ENCODE measurements at regions not wholly inside any gene's neighbourhood (a gene's known extent, or its start where the extent isn't known, plus 50 kb on each side); places are given as distances from the start of the nearest gene placed in this dataset.

DNA sequence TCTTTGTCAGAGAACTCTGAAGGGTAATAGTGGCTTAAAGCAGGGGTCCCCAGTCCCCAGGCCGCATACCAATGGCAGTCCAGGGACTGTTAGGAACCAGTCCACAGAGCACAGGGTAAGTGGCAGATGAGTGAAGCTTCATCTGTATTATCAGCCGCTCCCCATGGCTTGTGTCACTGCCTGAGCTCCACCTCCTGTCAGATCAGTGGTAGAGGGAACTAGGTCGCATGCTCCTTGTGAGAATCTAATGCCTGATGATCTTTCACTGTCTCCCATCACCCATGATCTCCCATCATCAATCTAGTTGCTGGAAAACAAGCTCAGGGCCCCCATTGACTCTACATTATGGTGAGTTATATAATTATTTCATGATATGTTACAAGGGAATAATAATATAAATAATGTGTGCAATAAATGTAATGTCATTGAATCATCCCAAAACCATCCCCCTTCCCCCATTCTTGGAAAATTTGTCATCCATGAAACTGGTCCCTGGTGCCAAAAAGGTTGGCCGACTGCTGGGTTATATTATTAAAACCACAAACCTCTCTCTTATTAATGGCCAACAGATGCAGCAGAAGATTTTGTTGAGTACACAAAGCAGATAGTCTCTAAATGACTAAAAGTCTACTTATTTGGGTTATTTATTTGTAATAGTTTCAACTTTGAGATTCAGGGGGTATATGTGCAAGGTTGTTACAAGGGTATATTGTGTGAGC lies 782.7 kb downstream of the CDH11 start:
- DNase-seq (ENCODE audit: low spot score in 2 of 2) (no peak), ATAC-seq (no peak)

GRCh38 chr16:64321881-64322280 lies 800.0 kb downstream of the CDH11 start:
- no peak for DNase-seq (ENCODE audit: low spot score in 2 of 2)
- no peak for ATAC-seq
- peaks cover 0 to 1% of the 10 kb centered on the region in 2 donors for H3K36me3 Mint-ChIP-seq
- peaks cover 18 to 27% of the 10 kb centered on the region in 2 donors for H3K9me3 Mint-ChIP-seq
- H3K27ac Mint-ChIP-seq, result no peak overlapping the region

More for the DNA sequence above, 782.7 kb downstream of the CDH11 start:
- Mint-ChIP-seq H3K36me3 (peaks cover 0 to 5% of the 10 kb centered on the region in 2 donors), H3K27ac (no peak overlapping the region), H3K9me3 (peaks cover 18 to 19% of the 10 kb centered on the region in 2 donors)

GRCh38 chr16:64321066-64321465 lies 800.8 kb downstream of the CDH11 start:
- no peak overlapping the region for H3K27ac Mint-ChIP-seq
- no peak for DNase-seq (ENCODE audit: low spot score in 2 of 2)
- no peaks in the 10 kb centered on the region for H3K36me3 Mint-ChIP-seq
- peaks cover 12 to 27% of the 10 kb centered on the region in 2 donors for H3K9me3 Mint-ChIP-seq
- ATAC-seq, result no peak

DNA sequence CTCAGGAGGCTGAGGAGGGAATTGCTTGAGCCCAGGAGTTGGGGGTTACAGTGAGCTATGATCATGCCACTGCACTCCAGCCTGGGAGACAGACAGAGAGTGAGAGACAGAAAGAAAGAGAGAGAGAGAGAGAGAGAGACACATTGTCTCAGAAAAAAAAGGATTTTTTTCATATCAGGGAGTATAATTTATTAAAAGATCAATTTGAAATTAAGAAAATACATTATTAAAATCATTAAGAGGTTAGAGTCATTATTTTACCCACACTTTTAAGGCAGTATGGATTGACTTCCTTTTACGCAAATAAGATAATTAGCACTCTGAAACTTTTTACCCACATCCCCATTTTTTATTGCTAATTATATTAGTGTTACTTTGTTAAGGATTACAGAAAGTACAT lies 804.3 kb downstream of the CDH11 start:
- ATAC-seq (no peak), DNase-seq (ENCODE audit: low spot score in 2 of 2) (no peak)
- no peaks in the 10 kb centered on the region for H3K36me3 Mint-ChIP-seq
- peaks cover 24 to 48% of the 10 kb centered on the region in 2 donors for H3K9me3 Mint-ChIP-seq
- no peak overlapping the region for H3K27ac Mint-ChIP-seq

DNA sequence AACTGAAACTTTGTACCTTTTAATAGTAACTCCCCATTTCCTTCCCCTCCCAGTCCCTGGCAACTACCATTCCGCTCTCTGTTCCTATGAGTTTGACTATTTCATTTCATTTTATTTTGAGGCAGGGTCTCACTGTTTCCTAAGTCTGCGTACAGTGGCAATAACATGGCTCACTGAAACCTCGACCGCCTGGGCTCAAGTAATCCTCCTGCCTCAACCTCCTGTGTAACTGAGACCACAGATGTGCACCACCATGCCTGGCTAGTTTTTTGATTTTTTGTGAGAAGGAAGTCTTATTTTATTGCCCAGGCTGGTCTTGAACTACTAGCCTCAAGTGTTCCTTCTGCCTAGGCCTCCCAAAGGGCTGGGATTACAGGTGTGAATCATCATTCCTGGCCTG lies 808.1 kb downstream of the CDH11 start:
- H3K9me3 Mint-ChIP-seq, result peaks cover 32 to 50% of the 10 kb centered on the region in 2 donors
- peaks cover 0 to 1% of the 10 kb centered on the region in 2 donors for H3K36me3 Mint-ChIP-seq
- ATAC-seq (no peak), DNase-seq (ENCODE audit: low spot score in 2 of 2) (no peak)
- H3K27ac Mint-ChIP-seq, result no peak overlapping the region

GRCh38 chr16:64312980-64313379 lies 808.9 kb downstream of the CDH11 start:
- DNase-seq (ENCODE audit: low spot score in 2 of 2) (no peak), ATAC-seq (no peak)
- peaks cover 0 to 6% of the 10 kb centered on the region in 2 donors for H3K36me3 Mint-ChIP-seq
- peaks cover 37 to 54% of the 10 kb centered on the region in 2 donors for H3K9me3 Mint-ChIP-seq
- no peak overlapping the region for H3K27ac Mint-ChIP-seq

- Mint-ChIP-seq H3K27ac (no peak overlapping the region), H3K36me3 (peaks cover 0 to 10% of the 10 kb centered on the region in 2 donors), H3K9me3 (peaks cover 38 to 60% of the 10 kb centered on the region in 2 donors)
- no peak for ATAC-seq
- no peak for DNase-seq (ENCODE audit: low spot score in 2 of 2)
Observed at GRCh38 chr16:64312292-64312691, 809.6 kb downstream of the CDH11 start.

DNA sequence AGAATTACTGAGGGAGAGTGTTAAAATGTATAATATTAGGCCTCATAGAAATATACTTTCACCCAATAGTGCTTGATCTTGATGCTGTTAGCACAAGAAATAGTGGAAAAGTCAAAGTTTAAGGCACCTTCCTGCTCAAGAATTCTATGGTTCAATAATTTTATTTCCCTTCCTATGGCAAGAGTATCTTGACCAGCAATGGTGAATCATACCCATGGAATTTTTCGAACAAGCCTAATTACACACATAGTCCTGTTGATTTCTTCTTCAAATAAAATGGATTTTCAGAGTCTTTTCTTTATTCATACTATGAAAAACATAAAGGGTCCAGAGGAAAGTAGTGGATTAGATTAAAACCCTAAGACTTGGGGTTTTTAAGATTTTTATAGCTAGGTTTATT lies 810.6 kb downstream of the CDH11 start:
- Mint-ChIP-seq H3K36me3 (peaks cover 0 to 10% of the 10 kb centered on the region in 2 donors), H3K27ac (no peak overlapping the region), H3K9me3 (peaks cover 41 to 67% of the 10 kb centered on the region in 2 donors)
- ATAC-seq (no peak), DNase-seq (ENCODE audit: low spot score in 2 of 2) (no peak)

GRCh38 chr16:64309398-64310110 lies 812.3 kb downstream of the CDH11 start:
- peaks cover 39 to 60% of the 10 kb centered on the region in 2 donors for H3K9me3 Mint-ChIP-seq
- DNase-seq (ENCODE audit: low spot score in 2 of 2) (no peak), ATAC-seq (no peak)
- peaks cover 0 to 10% of the 10 kb centered on the region in 2 donors for H3K36me3 Mint-ChIP-seq
- no peak overlapping the region for H3K27ac Mint-ChIP-seq

- no peak for DNase-seq (ENCODE audit: low spot score in 2 of 2)
- Mint-ChIP-seq H3K9me3 (peaks cover 35 to 52% of the 10 kb centered on the region in 2 donors), H3K27ac (no peak overlapping the region), H3K36me3 (peaks cover 0 to 10% of the 10 kb centered on the region in 2 donors)
- ATAC-seq, result no peak
Observed at GRCh38 chr16:64308721-64309120, 813.1 kb downstream of the CDH11 start.

GRCh38 chr16:64307431-64307830 lies 814.4 kb downstream of the CDH11 start:
- peaks cover 0 to 10% of the 10 kb centered on the region in 2 donors for H3K36me3 Mint-ChIP-seq
- DNase-seq (ENCODE audit: low spot score in 2 of 2) (no peak), ATAC-seq (no peak)
- peaks cover 29 to 47% of the 10 kb centered on the region in 2 donors for H3K9me3 Mint-ChIP-seq
- H3K27ac Mint-ChIP-seq, result no peak overlapping the region

- no peak for DNase-seq (ENCODE audit: low spot score in 2 of 2)
- Mint-ChIP-seq H3K27ac (no peak overlapping the region), H3K36me3 (peaks cover 0 to 10% of the 10 kb centered on the region in 2 donors), H3K9me3 (peaks cover 29 to 47% of the 10 kb centered on the region in 2 donors)
- no peak for ATAC-seq
Observed at GRCh38 chr16:64305663-64306062, 816.2 kb downstream of the CDH11 start.

DNA sequence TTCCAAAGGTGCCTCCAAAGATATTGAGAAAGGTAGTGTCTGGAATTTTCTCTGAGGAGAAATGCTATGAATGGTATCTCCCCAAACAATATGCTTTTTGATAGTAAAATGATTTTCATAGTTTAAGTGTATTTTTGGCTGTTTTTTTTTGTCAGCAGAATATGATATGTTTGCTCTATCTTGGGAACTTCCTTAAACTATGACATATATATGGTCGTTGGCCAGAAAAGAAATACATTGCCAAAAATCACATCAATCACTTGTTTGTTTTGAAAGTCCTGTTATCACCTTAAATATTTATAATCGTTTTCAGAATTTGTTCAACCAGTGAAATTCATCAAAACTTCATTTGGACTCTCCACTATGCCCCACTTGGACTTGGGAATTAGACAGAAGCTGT lies 816.9 kb downstream of the CDH11 start:
- DNase-seq (ENCODE audit: low spot score in 2 of 2), result no peak
- ATAC-seq, result no peak
- Mint-ChIP-seq H3K36me3 (peaks cover 0 to 10% of the 10 kb centered on the region in 2 donors), H3K27ac (no peak overlapping the region), H3K9me3 (peaks cover 24 to 42% of the 10 kb centered on the region in 2 donors)

- no peak for DNase-seq (ENCODE audit: low spot score in 2 of 2)
- Mint-ChIP-seq H3K9me3 (peaks cover 18 to 36% of the 10 kb centered on the region in 2 donors), H3K36me3 (peaks cover 0 to 10% of the 10 kb centered on the region in 2 donors), H3K27ac (no peak overlapping the region)
- ATAC-seq, result no peak
Observed at GRCh38 chr16:64304396-64304795, 817.5 kb downstream of the CDH11 start.

DNA sequence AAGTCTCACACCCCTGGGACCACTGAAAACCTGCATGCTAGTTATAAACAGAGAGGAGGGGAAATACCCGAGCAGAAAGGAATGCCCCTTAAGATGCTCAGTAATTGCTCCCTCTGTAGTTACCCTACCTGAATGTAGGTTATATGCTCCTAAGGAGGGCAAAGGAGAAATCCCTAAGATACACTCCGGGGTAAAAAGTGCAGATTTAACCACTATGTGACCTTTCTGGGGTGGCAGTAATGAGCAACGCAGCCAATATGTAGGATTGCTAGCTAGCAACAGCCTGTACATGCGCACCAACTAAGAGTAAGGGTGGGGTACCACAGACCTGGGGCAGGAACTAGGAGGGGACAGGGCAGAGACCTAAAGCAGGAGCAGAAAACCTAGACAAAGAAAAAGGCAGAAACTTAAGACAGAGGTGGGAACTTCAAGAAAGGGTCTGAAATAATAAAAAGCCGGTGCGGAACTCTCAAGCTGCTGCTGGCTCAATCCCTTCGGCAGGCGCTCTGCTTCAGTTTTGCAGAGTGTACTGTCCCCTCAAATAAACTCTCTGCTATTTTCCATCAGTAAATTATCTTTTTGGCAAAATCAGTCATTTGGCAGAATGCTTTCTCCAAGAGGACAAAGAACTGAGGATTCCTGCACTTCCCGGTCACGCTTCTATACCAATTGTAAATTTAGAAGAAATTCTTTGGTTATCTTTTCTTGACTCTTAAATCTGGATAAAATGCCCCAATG lies 823.8 kb downstream of the CDH11 start:
- ATAC-seq (no peak), DNase-seq (ENCODE audit: low spot score in 2 of 2) (no peak)
- no peak overlapping the region for H3K27ac Mint-ChIP-seq
- H3K36me3 Mint-ChIP-seq, result peaks cover 0 to 9% of the 10 kb centered on the region in 2 donors
- peaks cover 24 to 28% of the 10 kb centered on the region in 2 donors for H3K9me3 Mint-ChIP-seq

- Mint-ChIP-seq H3K27ac (no peak overlapping the region), H3K36me3 (peaks cover 0 to 9% of the 10 kb centered on the region in 2 donors), H3K9me3 (peaks cover 26 to 30% of the 10 kb centered on the region in 2 donors)
- ATAC-seq, result no peak
- DNase-seq (ENCODE audit: low spot score in 2 of 2), result no peak
Observed at GRCh38 chr16:64295466-64295865, 826.4 kb downstream of the CDH11 start.

- ATAC-seq, result no peak
- Mint-ChIP-seq H3K9me3 (peaks cover 29% of the 10 kb centered on the region in 2 donors), H3K36me3 (peaks cover 0 to 9% of the 10 kb centered on the region in 2 donors), H3K27ac (no peak overlapping the region)
- no peak for DNase-seq (ENCODE audit: low spot score in 2 of 2)
Observed at GRCh38 chr16:64292953-64293352, 828.9 kb downstream of the CDH11 start.
